ENCODE measurements at regions not wholly inside any gene's neighbourhood (a gene's known extent, or its start where the extent isn't known, plus 50 kb on each side); places are given as distances from the start of the nearest gene placed in this dataset.

- intact Hi-C loops (cut with DNase I): no loop called here
- H3K4me1 ChIP-seq: no peaks in the 10 kb centered on the region
- TF ChIP-seq, protein P1, sequence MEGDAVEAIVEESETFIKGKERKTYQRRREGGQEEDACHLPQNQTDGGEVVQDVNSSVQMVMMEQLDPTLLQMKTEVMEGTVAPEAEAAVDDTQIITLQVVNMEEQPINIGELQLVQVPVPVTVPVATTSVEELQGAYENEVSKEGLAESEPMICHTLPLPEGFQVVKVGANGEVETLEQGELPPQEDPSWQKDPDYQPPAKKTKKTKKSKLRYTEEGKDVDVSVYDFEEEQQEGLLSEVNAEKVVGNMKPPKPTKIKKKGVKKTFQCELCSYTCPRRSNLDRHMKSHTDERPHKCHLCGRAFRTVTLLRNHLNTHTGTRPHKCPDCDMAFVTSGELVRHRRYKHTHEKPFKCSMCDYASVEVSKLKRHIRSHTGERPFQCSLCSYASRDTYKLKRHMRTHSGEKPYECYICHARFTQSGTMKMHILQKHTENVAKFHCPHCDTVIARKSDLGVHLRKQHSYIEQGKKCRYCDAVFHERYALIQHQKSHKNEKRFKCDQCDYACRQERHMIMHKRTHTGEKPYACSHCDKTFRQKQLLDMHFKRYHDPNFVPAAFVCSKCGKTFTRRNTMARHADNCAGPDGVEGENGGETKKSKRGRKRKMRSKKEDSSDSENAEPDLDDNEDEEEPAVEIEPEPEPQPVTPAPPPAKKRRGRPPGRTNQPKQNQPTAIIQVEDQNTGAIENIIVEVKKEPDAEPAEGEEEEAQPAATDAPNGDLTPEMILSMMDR (IDR thresholded peaks at IDR 0.05): no peak
- no peak for DNase-seq
- H3K27me3 ChIP-seq: no peaks in the 10 kb centered on the region
- no peak overlapping the region for H3K4me3 ChIP-seq
- ATAC-seq: no peak
- H3K36me3 ChIP-seq: no peaks in the 10 kb centered on the region
- peaks cover 0 to 8% (median 0%) of the 10 kb centered on the region in 11 donors for H3K9me3 ChIP-seq
- H3K27ac ChIP-seq: no peak overlapping the region
Measured at GRCh38 chr14:22233377-22233776, 355.6 kb downstream of the DAD1 start.

DNA sequence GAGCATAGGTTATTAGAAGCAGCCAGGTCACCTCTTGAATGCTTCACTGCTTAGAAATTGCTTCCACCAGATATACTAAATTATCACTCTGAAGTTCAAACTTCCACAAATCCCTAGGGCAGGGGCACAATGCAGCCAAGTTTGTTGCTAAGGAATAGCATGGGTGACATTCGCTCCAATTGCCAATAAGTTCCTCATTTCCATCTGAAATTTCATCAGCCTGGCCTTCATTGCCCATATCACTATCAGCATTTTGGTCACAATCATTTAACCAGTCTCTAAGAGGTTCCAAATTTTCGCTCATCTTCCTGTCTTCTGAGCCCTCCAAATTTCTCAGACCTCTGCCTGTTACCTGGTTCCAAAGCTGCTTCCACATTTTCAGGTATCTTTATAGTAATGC lies 356.1 kb downstream of the DAD1 start:
- TF ChIP-seq, protein P1 (IDR thresholded peaks at IDR 0.05): no peak
- Histone ChIP-seq H3K36me3 (no peaks in the 10 kb centered on the region), H3K27ac (no peak overlapping the region), H3K4me1 (no peaks in the 10 kb centered on the region), H3K27me3 (no peaks in the 10 kb centered on the region), H3K4me3 (no peak overlapping the region), H3K9me3 (peaks cover 0 to 8% (median 0%) of the 10 kb centered on the region in 11 donors)
- WGBS, 2 donors: 53 to 56% methylated on average over 2 of the region's 2 CpGs
- intact Hi-C loops (cut with DNase I): no loop called here
- DNase-seq (no peak), ATAC-seq (no peak)

- TF ChIP-seq, protein P1 (IDR thresholded peaks at IDR 0.05): no peak
- ATAC-seq (no peak), DNase-seq (no peak)
- Histone ChIP-seq H3K4me3 (no peak overlapping the region), H3K27me3 (peaks cover 0 to 2% (median 0%) of the 10 kb centered on the region in 7 donors), H3K36me3 (no peaks in the 10 kb centered on the region), H3K4me1 (no peaks in the 10 kb centered on the region), H3K9me3 (peaks cover 0 to 8% (median 0%) of the 10 kb centered on the region in 11 donors), H3K27ac (no peak overlapping the region)
- intact Hi-C loops (cut with DNase I): no loop called here
Measured at GRCh38 chr14:22232486-22232885, 356.5 kb downstream of the DAD1 start.

DNA sequence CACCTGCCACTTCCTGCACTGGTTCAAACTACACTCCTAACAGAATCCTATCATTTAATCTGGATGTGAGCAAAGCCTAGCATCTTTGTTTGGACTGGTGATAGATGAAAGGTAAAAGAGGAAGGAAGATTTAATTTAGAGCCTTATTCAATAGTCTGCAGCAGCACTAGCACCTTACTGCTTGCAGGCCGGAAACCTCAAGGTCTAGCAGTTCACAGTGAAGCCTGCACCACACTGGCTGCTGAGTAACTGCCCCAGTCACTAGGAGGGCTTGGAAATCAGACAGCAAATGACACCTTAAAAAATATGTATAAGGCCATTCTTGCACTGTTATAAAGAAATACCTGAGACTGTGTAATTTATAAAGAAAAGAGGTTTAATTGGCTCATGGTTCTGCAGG lies 358.0 kb downstream of the DAD1 start:
- H3K27ac ChIP-seq: no peak overlapping the region
- H3K4me1 ChIP-seq: peaks cover 0 to 5% (median 0%) of the 10 kb centered on the region in 9 donors
- TF ChIP-seq, protein P1 (IDR thresholded peaks at IDR 0.05): no peak
- no peak for ATAC-seq
- H3K27me3 ChIP-seq: peaks cover 0 to 8% (median 0%) of the 10 kb centered on the region in 7 donors
- 93 to 97% methylated on average over 1 of the region's 1 CpG for WGBS, 2 donors
- intact Hi-C loops (cut with DNase I): no loop called here
- no peak overlapping the region for H3K4me3 ChIP-seq
- H3K9me3 ChIP-seq: peaks cover 0 to 8% (median 0%) of the 10 kb centered on the region in 11 donors
- H3K36me3 ChIP-seq: no peaks in the 10 kb centered on the region
- no peak for DNase-seq
